ENCODE measurements at regions not wholly inside any gene's neighbourhood (a gene's known extent, or its start where the extent isn't known, plus 50 kb on each side); places are given as distances from the start of the nearest gene placed in this dataset.
A peak's percentile ranks its signal among the peaks of the same experiment; 100 is the strongest.
"Not testable (repeated sequence)": the region's sequence is repeated elsewhere in the genome, so short reads cannot be mapped to it uniquely, and the experiment has no call there.

- TF ChIP-seq YY2 (tag by site-specific recombination; IDR thresholded peaks at IDR 0.05) (no peak), ZNF692 (tag by site-specific recombination; IDR thresholded peaks at IDR 0.05) (no peak), ZNF555 (tag by site-specific recombination; conservative IDR thresholded peaks at IDR 0.05) (no peak), ZNF654 (tag by site-specific recombination; IDR thresholded peaks at IDR 0.05; ENCODE audit: low read depth) (peak; percentile 82), AEBP2 (tag by site-specific recombination; IDR thresholded peaks at IDR 0.05; ENCODE audit: borderline replicate concordance) (no peak), ZNF335 (tag by site-specific recombination; conservative IDR thresholded peaks at IDR 0.05) (0 out of 2 replicates have a peak, but pooled peaks have one; percentile 18)
Measured at GRCh38 chr12:47307680-47308399, 228.1 kb upstream of the AMIGO2 start (continued).

GRCh38 chr12:47306773-47307679, 227.3 kb upstream of the AMIGO2 start:
- H3K4me1 ChIP-seq (ENCODE audit: control insufficient read depth, insufficient read depth, low read length); H3K27ac ChIP-seq (ENCODE audit: extremely low read depth, low read depth, low read length); POLR2A ChIA-PET; H3K9me3 ChIP-seq (ENCODE audit: control insufficient read depth, insufficient read depth, low read depth, low read length); H3K4me3 ChIP-seq (ENCODE audit: low read depth, low read length); H3K36me3 ChIP-seq (ENCODE audit: control insufficient read depth in 2 of 2, insufficient read depth in 1 of 2, low read length in 2 of 2): not testable (repeated sequence)
- CTCF ChIA-PET: interaction anchor here (0.6 to 2.4 kb wide), 9 partner anchors 13 to 274 kb away, joined by 3 to 26 read pairs (median 4); partner anchors contain the start of genes AMIGO2 and PCED1B

GRCh38 chr12:47306130-47306529, 226.4 kb upstream of the AMIGO2 start:
- TF ChIP-seq ZNF214 (tag by site-specific recombination; IDR thresholded peaks at IDR 0.05; ENCODE audit: borderline replicate concordance) (no peak), HOXC10 (CRISPR knock-in tag; IDR thresholded peaks at IDR 0.05) (no peak), ZNF132 (tag by site-specific recombination; IDR thresholded peaks at IDR 0.05; ENCODE audit: borderline replicate concordance) (no peak), ZFP37 (tag by site-specific recombination; IDR thresholded peaks at IDR 0.05) (no peak), ZNF248 (tag by site-specific recombination; IDR thresholded peaks at IDR 0.05) (no peak), SP3 (tag by site-specific recombination; IDR thresholded peaks at IDR 0.05) (no peak), ZFHX2 (tag by site-specific recombination; conservative IDR thresholded peaks at IDR 0.05) (no peak), ZNF473 (tag by site-specific recombination; IDR thresholded peaks at IDR 0.05) (no peak), ZBTB26 (tag by site-specific recombination; optimal IDR thresholded peaks at IDR 0.05) (no peak), ZXDB (tag by site-specific recombination; IDR thresholded peaks at IDR 0.05) (no peak), ZNF670 (tag by site-specific recombination; IDR thresholded peaks at IDR 0.05; ENCODE audit: low read depth) (no peak), BCL11A (tag by site-specific recombination; IDR thresholded peaks at IDR 0.05; ENCODE audit: low read depth) (no peak), ZNF239 (tag by site-specific recombination; IDR thresholded peaks at IDR 0.05) (no peak), TSHZ1 (tag by site-specific recombination; IDR thresholded peaks at IDR 0.05; ENCODE audit: borderline replicate concordance) (no peak), SCRT2 (tag by site-specific recombination; IDR thresholded peaks at IDR 0.05) (no peak), ZNF571 (tag by site-specific recombination; IDR thresholded peaks at IDR 0.05) (no peak)
- Histone ChIP-seq H3K4me3 (ENCODE audit: low read depth, low read length) (no peak overlapping the region), H3K4me1 (ENCODE audit: control insufficient read depth, insufficient read depth, low read length) (no peaks in the 10 kb centered on the region), H3K9me3 (ENCODE audit: control insufficient read depth, insufficient read depth, low read depth, low read length) (no peaks in the 10 kb centered on the region), H3K27ac (ENCODE audit: extremely low read depth, low read depth, low read length) (no peak overlapping the region), H3K36me3 (ENCODE audit: control insufficient read depth in 2 of 2, insufficient read depth in 1 of 2, low read length in 2 of 2) (no peaks in the 10 kb centered on the region)
- POLR2A ChIA-PET: no interaction called here
- CTCF ChIA-PET: interaction anchor here (0.6 to 2.4 kb wide), 3 partner anchors 54 to 273 kb away, joined by 3 to 26 read pairs (median 3); partner anchors contain the start of gene PCED1B
